ENCODE measurements at regions not wholly inside any gene's neighbourhood (a gene's known extent, or its start where the extent isn't known, plus 50 kb on each side); places are given as distances from the start of the nearest gene placed in this dataset.

- H3F3A ChIP-seq (ENCODE audit: insufficient read depth, low read length) = no peaks in the 10 kb centered on the region
- no peak for DNase-seq
- no peak overlapping the region for H3K27ac ChIP-seq (ENCODE audit: low read length)
- no peaks in the 10 kb centered on the region for H3K4me1 ChIP-seq (ENCODE audit: low read length)
- H3K79me2 ChIP-seq (ENCODE audit: low read length) = no peaks in the 10 kb centered on the region
- no peaks in the 10 kb centered on the region for H4K20me1 ChIP-seq (ENCODE audit: insufficient read depth, low read length)
- H3K36me3 ChIP-seq (replicated peaks; ENCODE audit: insufficient read depth, low read length) = no peaks in the 10 kb centered on the region
- TF ChIP-seq EZH2 (optimal IDR thresholded peaks at IDR 0.05; ENCODE audit: low read depth, low read length) (no peak), EZH2phosphoT487 (IDR thresholded peaks at IDR 0.05; ENCODE audit: low read length) (no peak), CTCF (IDR thresholded peaks at IDR 0.05; ENCODE audit: low read length) (no peak)
- no peaks in the 10 kb centered on the region for H3K9me2 ChIP-seq (replicated peaks; ENCODE audit: insufficient read depth, low read length)
- H3K4me2 ChIP-seq (ENCODE audit: low read depth, low read length) = no peak overlapping the region
- no peak overlapping the region for H2AFZ ChIP-seq (ENCODE audit: low read length)
- no peak overlapping the region for H3K4me3 ChIP-seq (ENCODE audit: low read length)
- H3K9ac ChIP-seq (ENCODE audit: low read length) = no peak overlapping the region
- no peaks in the 10 kb centered on the region for H3K9me3 ChIP-seq (replicated peaks; ENCODE audit: insufficient read depth, low read length)
- H3K27me3 ChIP-seq (replicated peaks; ENCODE audit: insufficient read depth, low read length) = no peaks in the 10 kb centered on the region
These were observed 496.5 kb upstream of the ATP2B1 start for GRCh38 chr12:90205165-90205564.

DNA sequence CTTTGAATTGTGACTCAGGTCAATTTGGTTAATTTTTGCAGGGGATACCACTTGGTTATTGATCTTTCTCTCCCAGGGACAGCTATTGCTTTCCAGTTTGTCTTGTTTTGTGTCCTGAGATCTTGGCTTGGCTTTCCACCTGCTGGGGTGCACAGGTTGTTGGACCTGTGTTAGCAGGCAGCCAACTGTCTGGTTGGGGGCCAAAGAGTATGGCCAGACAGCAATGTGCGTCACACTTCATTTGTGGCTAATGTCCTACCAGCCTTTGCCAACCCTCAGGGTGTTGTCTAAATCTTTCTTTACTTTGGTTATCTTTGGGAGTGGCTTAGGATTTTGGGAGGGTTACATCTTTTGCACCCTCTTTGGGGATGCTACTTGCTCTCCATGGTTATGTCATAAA lies 494.9 kb upstream of the ATP2B1 start:
- H3F3A ChIP-seq (ENCODE audit: insufficient read depth, low read length) = no peaks in the 10 kb centered on the region
- no peaks in the 10 kb centered on the region for H3K9me2 ChIP-seq (replicated peaks; ENCODE audit: insufficient read depth, low read length)
- no peak for DNase-seq
- TF ChIP-seq EZH2phosphoT487 (IDR thresholded peaks at IDR 0.05; ENCODE audit: low read length) (no peak), EZH2 (optimal IDR thresholded peaks at IDR 0.05; ENCODE audit: low read depth, low read length) (no peak), CTCF (IDR thresholded peaks at IDR 0.05; ENCODE audit: low read length) (no peak)
- no peaks in the 10 kb centered on the region for H3K27me3 ChIP-seq (replicated peaks; ENCODE audit: insufficient read depth, low read length)
- H3K9ac ChIP-seq (ENCODE audit: low read length) = no peak overlapping the region
- H3K79me2 ChIP-seq (ENCODE audit: low read length) = no peaks in the 10 kb centered on the region
- H3K4me3 ChIP-seq (ENCODE audit: low read length) = no peak overlapping the region
- no peaks in the 10 kb centered on the region for H3K9me3 ChIP-seq (replicated peaks; ENCODE audit: insufficient read depth, low read length)
- H3K4me1 ChIP-seq (ENCODE audit: low read length) = no peaks in the 10 kb centered on the region
- no peaks in the 10 kb centered on the region for H3K36me3 ChIP-seq (replicated peaks; ENCODE audit: insufficient read depth, low read length)
- H3K4me2 ChIP-seq (ENCODE audit: low read depth, low read length) = no peak overlapping the region
- no peak overlapping the region for H2AFZ ChIP-seq (ENCODE audit: low read length)
- no peak overlapping the region for H3K27ac ChIP-seq (ENCODE audit: low read length)
- H4K20me1 ChIP-seq (ENCODE audit: insufficient read depth, low read length) = no peaks in the 10 kb centered on the region

DNA sequence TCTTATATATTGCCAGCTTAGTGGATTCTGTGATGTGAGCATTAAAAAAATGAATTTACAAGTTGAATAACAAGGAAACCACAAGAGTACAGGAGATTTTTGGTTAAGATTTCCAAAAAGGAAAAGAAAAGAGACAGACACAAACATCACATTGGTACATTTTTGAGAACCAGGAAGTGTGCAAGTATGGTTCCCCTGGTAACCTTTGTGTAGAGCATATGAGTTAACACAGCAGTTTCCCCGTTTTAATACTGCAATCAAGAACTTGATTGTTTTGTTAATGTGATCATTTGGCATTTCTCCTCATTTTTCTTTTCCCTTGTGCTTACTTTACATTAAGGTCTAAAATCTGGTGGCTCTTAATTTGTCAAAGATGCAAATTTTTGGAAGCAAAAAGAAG lies 490.4 kb upstream of the ATP2B1 start:
- TF ChIP-seq CTCF (IDR thresholded peaks at IDR 0.05; ENCODE audit: low read length) (no peak), EZH2 (optimal IDR thresholded peaks at IDR 0.05; ENCODE audit: low read depth, low read length) (no peak), EZH2phosphoT487 (IDR thresholded peaks at IDR 0.05; ENCODE audit: low read length) (no peak)
- Histone ChIP-seq H3K9me2 (replicated peaks; ENCODE audit: insufficient read depth, low read length) (no peaks in the 10 kb centered on the region), H3F3A (ENCODE audit: insufficient read depth, low read length) (no peaks in the 10 kb centered on the region), H4K20me1 (ENCODE audit: insufficient read depth, low read length) (no peaks in the 10 kb centered on the region), H2AFZ (ENCODE audit: low read length) (no peak overlapping the region), H3K4me3 (ENCODE audit: low read length) (no peak overlapping the region), H3K4me2 (ENCODE audit: low read depth, low read length) (no peak overlapping the region), H3K79me2 (ENCODE audit: low read length) (no peaks in the 10 kb centered on the region), H3K27me3 (replicated peaks; ENCODE audit: insufficient read depth, low read length) (no peaks in the 10 kb centered on the region), H3K9ac (ENCODE audit: low read length) (no peak overlapping the region), H3K27ac (ENCODE audit: low read length) (no peak overlapping the region), H3K4me1 (ENCODE audit: low read length) (no peaks in the 10 kb centered on the region), H3K36me3 (replicated peaks; ENCODE audit: insufficient read depth, low read length) (no peaks in the 10 kb centered on the region), H3K9me3 (replicated peaks; ENCODE audit: insufficient read depth, low read length) (no peaks in the 10 kb centered on the region)
- no peak for DNase-seq
